ENCODE measurements at regions not wholly inside any gene's neighbourhood (a gene's known extent, or its start where the extent isn't known, plus 50 kb on each side); places are given as distances from the start of the nearest gene placed in this dataset.

- Histone ChIP-seq H3K79me2 (ENCODE audit: low read length) (no peaks in the 10 kb centered on the region), H3K9me3 (ENCODE audit: low read length) (no peaks in the 10 kb centered on the region), H3F3A (ENCODE audit: low read length, unreplicated experiment) (no peaks in the 10 kb centered on the region), H3K27me3 (ENCODE audit: low read length) (peaks cover 76% of the 10 kb centered on the region), H3K9me2 (replicated peaks; ENCODE audit: low read length) (no peaks in the 10 kb centered on the region), H2AFZ (ENCODE audit: low read length) (no peak overlapping the region), H3K27ac (ENCODE audit: low read length) (no peak overlapping the region), H3K36me3 (ENCODE audit: low read depth, low read length) (no peaks in the 10 kb centered on the region), H3K9ac (ENCODE audit: low read length) (no peak overlapping the region), H3K4me3 (ENCODE audit: low read length) (no peak overlapping the region), H4K20me1 (ENCODE audit: low read length) (no peaks in the 10 kb centered on the region), H3K4me1 (ENCODE audit: insufficient read depth, low read length) (no peaks in the 10 kb centered on the region), H3K4me2 (ENCODE audit: low read length) (no peak overlapping the region)
- ATAC-seq (no peak), DNase-seq (no peak)
- no TSS peak for BruUV-seq (replicated peaks)
- TF ChIP-seq CTCF (conservative IDR thresholded peaks at IDR 0.05; ENCODE audit: low read depth, low read length) (no peak), EZH2phosphoT487 (IDR thresholded peaks at IDR 0.05; ENCODE audit: borderline replicate concordance, low read length) (no peak), EZH2 (IDR thresholded peaks at IDR 0.05; ENCODE audit: low read length, unreplicated experiment) (no peak)
- ChIA-PET POLR2A (ENCODE audit: unreplicated experiment) (no interaction called here), CTCF (interaction anchor here (0.6 kb wide), 1 partner anchor 31 kb away, joined by 3 read pairs; no protein-coding TSS in a partner anchor)
- intact Hi-C loops (cut with micrococcal nuclease), result no loop called here
These were observed 59.9 kb upstream of the PROX1 start for GRCh38 chr1:213927846-213928245.

GRCh38 chr1:213929398-213929797 lies 58.4 kb upstream of the PROX1 start:
- no peaks in the 10 kb centered on the region for H3K79me2 ChIP-seq (ENCODE audit: low read length)
- no peaks in the 10 kb centered on the region for H4K20me1 ChIP-seq (ENCODE audit: low read length)
- peaks cover 88% of the 10 kb centered on the region for H3K27me3 ChIP-seq (ENCODE audit: low read length)
- ChIA-PET CTCF (no interaction called here), POLR2A (ENCODE audit: unreplicated experiment) (no interaction called here)
- DNase-seq (no peak), ATAC-seq (no peak)
- no TSS peak for BruUV-seq (replicated peaks)
- H3K9me3 ChIP-seq (ENCODE audit: low read length), result no peaks in the 10 kb centered on the region
- intact Hi-C loops (cut with micrococcal nuclease), result no loop called here
- no peaks in the 10 kb centered on the region for H3K4me1 ChIP-seq (ENCODE audit: insufficient read depth, low read length)
- H3K9ac ChIP-seq (ENCODE audit: low read length), result no peak overlapping the region
- H3K4me2 ChIP-seq (ENCODE audit: low read length), result no peak overlapping the region
- no peaks in the 10 kb centered on the region for H3F3A ChIP-seq (ENCODE audit: low read length, unreplicated experiment)
- H3K4me3 ChIP-seq (ENCODE audit: low read length), result no peak overlapping the region
- H3K36me3 ChIP-seq (ENCODE audit: low read depth, low read length), result no peaks in the 10 kb centered on the region
- H2AFZ ChIP-seq (ENCODE audit: low read length), result no peak overlapping the region
- TF ChIP-seq CTCF (conservative IDR thresholded peaks at IDR 0.05; ENCODE audit: low read depth, low read length), result no peak
- no peak for TF ChIP-seq EZH2phosphoT487 (IDR thresholded peaks at IDR 0.05; ENCODE audit: borderline replicate concordance, low read length)
- TF ChIP-seq EZH2 (IDR thresholded peaks at IDR 0.05; ENCODE audit: low read length, unreplicated experiment), result no peak
- H3K27ac ChIP-seq (ENCODE audit: low read length), result no peak overlapping the region
- no peaks in the 10 kb centered on the region for H3K9me2 ChIP-seq (replicated peaks; ENCODE audit: low read length)

GRCh38 chr1:213931836-213932235 lies 55.9 kb upstream of the PROX1 start:
- H3K4me3 ChIP-seq (ENCODE audit: low read length), result no peak overlapping the region
- peaks cover 66% of the 10 kb centered on the region for H3K27me3 ChIP-seq (ENCODE audit: low read length)
- no peaks in the 10 kb centered on the region for H3K36me3 ChIP-seq (ENCODE audit: low read depth, low read length)
- H2AFZ ChIP-seq (ENCODE audit: low read length), result no peak overlapping the region
- no peak overlapping the region for H3K27ac ChIP-seq (ENCODE audit: low read length)
- no peaks in the 10 kb centered on the region for H3K9me2 ChIP-seq (replicated peaks; ENCODE audit: low read length)
- TF ChIP-seq CTCF (conservative IDR thresholded peaks at IDR 0.05; ENCODE audit: low read depth, low read length) (peak; percentile 36), EZH2phosphoT487 (IDR thresholded peaks at IDR 0.05; ENCODE audit: borderline replicate concordance, low read length) (no peak), EZH2 (IDR thresholded peaks at IDR 0.05; ENCODE audit: low read length, unreplicated experiment) (no peak)
- no peak overlapping the region for H3K9ac ChIP-seq (ENCODE audit: low read length)
- peak; percentile 39 for DNase-seq
- H3K9me3 ChIP-seq (ENCODE audit: low read length), result no peaks in the 10 kb centered on the region
- 0 out of 2 replicates have a peak, but pooled peaks have one; percentile 15 for ATAC-seq
- no peaks in the 10 kb centered on the region for H4K20me1 ChIP-seq (ENCODE audit: low read length)
- ChIA-PET POLR2A (ENCODE audit: unreplicated experiment) (no interaction called here), CTCF (no interaction called here)
- no TSS peak for BruUV-seq (replicated peaks)
- intact Hi-C loops (cut with micrococcal nuclease), result no loop called here
- H3F3A ChIP-seq (ENCODE audit: low read length, unreplicated experiment), result no peaks in the 10 kb centered on the region
- no peaks in the 10 kb centered on the region for H3K4me1 ChIP-seq (ENCODE audit: insufficient read depth, low read length)
- H3K79me2 ChIP-seq (ENCODE audit: low read length), result no peaks in the 10 kb centered on the region
- no peak overlapping the region for H3K4me2 ChIP-seq (ENCODE audit: low read length)

All from PC-3 (cell line).